Islet precursor cell (in vitro differentiated cells): ENCODE measurements at regions not wholly inside any gene's neighbourhood (a gene's known extent, or its start where the extent isn't known, plus 50 kb on each side); places are given as distances from the start of the nearest gene placed in this dataset.
"Not testable (repeated sequence)": the region's sequence is repeated elsewhere in the genome, so short reads cannot be mapped to it uniquely, and the experiment has no call there.

Source experiments
- DNase-seq: peaks from one replicate; pipeline ENCODE4 v3.0.0-alpha.2; 2018

GRCh38 chr9:62798884-62799850 lies 1609.3 kb downstream of the SPATA31A7 start:
- peak; percentile 74 for DNase-seq

- DNase-seq = peak; percentile 88
Observed at GRCh38 chr9:62799851-62800371, 1610.1 kb downstream of the SPATA31A7 start.

- DNase-seq = peak; percentile 74
Observed at GRCh38 chr9:62800451-62801371, 1610.9 kb downstream of the SPATA31A7 start.

GRCh38 chr9:62801372-62801811 lies 1611.6 kb downstream of the SPATA31A7 start:
- DNase-seq = peak; percentile 54

- peak; percentile 96 for DNase-seq
Observed at GRCh38 chr9:62801961-62802718, 1612.3 kb downstream of the SPATA31A7 start.

- DNase-seq = not testable (repeated sequence)
Observed at GRCh38 chr9:62802719-62803079, 1612.9 kb downstream of the SPATA31A7 start.

- not testable (repeated sequence) for DNase-seq
Observed at GRCh38 chr9:62803099-62803498, 1613.3 kb downstream of the SPATA31A7 start.

GRCh38 chr9:62804314-62804713 lies 1614.5 kb downstream of the SPATA31A7 start:
- DNase-seq = peak; percentile 29

- not testable (repeated sequence) for DNase-seq
Observed at GRCh38 chr9:62807424-62807823, 1617.6 kb downstream of the SPATA31A7 start.

GRCh38 chr9:62808081-62808480 lies 1618.2 kb downstream of the SPATA31A7 start:
- DNase-seq = not testable (repeated sequence)

- DNase-seq = not testable (repeated sequence)
Observed at GRCh38 chr9:62810318-62810717, 1620.5 kb downstream of the SPATA31A7 start.

- DNase-seq = peak; percentile 23
Observed at GRCh38 chr9:62810811-62811315, 1621.0 kb downstream of the SPATA31A7 start.

- DNase-seq = peak; percentile 43
Observed at GRCh38 chr9:62815436-62815835, 1625.6 kb downstream of the SPATA31A7 start.

- DNase-seq = peak; percentile 43
Observed at GRCh38 chr9:62816331-62816730, 1626.5 kb downstream of the SPATA31A7 start.

GRCh38 chr9:62817214-62817613 lies 1627.4 kb downstream of the SPATA31A7 start:
- DNase-seq = not testable (repeated sequence)

GRCh38 chr9:62822185-62822584 lies 1632.3 kb downstream of the SPATA31A7 start:
- not testable (repeated sequence) for DNase-seq

GRCh38 chr9:62827957-62828907 lies 1638.4 kb downstream of the SPATA31A7 start:
- not testable (repeated sequence) for DNase-seq

GRCh38 chr9:62830829-62831459 lies 1641.1 kb downstream of the SPATA31A7 start:
- peak; percentile 69 for DNase-seq

GRCh38 chr9:62833323-62834200 lies 1643.7 kb downstream of the SPATA31A7 start:
- DNase-seq = peak; percentile 64
